ENCODE measurements at regions not wholly inside any gene's neighbourhood (a gene's known extent, or its start where the extent isn't known, plus 50 kb on each side); places are given as distances from the start of the nearest gene placed in this dataset.
A peak's percentile ranks its signal among the peaks of the same experiment; 100 is the strongest.
"Not testable (repeated sequence)": the region's sequence is repeated elsewhere in the genome, so short reads cannot be mapped to it uniquely, and the experiment has no call there.

DNA sequence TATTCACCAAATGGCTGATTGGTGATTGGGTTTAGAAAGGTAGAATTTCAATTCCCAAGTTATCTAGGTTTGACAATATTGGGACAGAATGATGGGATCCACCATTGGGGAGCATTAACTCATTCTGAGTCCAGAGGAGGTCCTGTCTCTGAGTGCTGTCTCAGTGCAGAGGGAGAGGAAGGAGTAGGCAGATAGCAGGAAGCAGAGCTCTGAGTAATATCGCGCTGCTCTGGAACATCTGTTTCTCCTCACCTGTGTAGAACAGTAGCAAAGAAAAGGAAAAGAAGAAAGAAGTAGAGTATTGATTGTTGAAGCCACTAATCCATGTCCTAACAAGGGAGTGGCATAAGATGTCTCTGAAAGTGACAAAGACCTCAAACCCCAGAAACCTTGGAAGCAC lies 1657.8 kb downstream of the MRPL39 start:
- DNase-seq: no peak

- DNase-seq: no peak
These were observed 1667.8 kb downstream of the MRPL39 start for GRCh38 chr21:23939369-23940065.

GRCh38 chr21:23936991-23937390 lies 1670.3 kb downstream of the MRPL39 start:
- no peak for DNase-seq

DNA sequence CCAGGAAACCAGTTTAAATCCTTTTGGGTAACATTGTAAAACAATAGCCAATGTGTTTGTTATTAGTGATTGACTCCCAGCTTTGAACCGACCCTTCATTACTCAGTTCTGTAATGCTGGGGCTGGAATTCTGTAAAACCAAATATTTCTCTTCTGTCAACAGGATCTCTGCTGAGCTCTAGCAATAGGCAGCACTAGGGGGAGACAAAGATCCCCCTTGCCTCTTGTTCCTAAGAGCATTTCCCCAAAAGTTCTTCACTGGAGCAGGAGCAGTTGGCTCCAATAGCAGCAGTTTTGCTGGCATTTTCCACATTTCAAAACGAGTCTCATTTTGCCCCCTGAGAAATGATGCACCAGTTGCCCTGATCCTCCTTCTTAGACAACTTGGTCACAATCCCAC lies 1671.1 kb downstream of the MRPL39 start:
- DNase-seq: no peak

- no peak for DNase-seq
These were observed 1676.7 kb downstream of the MRPL39 start for GRCh38 chr21:23930565-23930964.

DNA sequence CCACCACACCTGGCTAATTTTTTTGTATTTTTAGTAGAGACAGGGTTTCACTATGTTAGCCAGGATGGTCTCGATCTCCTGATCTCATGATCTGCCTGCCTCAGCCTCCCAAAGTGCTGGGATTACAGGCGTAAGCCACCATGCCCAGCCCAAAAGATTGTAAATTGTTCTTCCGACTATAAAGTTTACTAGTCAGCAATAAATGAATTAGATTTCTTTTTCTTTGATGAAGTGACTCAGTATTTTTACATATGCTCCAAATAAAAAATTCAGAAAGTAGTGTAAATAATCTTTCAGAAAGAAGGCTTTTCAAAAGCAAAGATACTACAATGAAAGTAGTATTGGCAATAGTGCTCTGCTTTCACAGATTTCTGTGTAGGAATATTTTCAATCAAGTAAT lies 1680.9 kb downstream of the MRPL39 start:
- not testable (repeated sequence) for DNase-seq

GRCh38 chr21:23921670-23922418 lies 1685.4 kb downstream of the MRPL39 start:
- no peak for DNase-seq

GRCh38 chr21:23900727-23901126 lies 1706.6 kb downstream of the MRPL39 start:
- DNase-seq: no peak

DNA sequence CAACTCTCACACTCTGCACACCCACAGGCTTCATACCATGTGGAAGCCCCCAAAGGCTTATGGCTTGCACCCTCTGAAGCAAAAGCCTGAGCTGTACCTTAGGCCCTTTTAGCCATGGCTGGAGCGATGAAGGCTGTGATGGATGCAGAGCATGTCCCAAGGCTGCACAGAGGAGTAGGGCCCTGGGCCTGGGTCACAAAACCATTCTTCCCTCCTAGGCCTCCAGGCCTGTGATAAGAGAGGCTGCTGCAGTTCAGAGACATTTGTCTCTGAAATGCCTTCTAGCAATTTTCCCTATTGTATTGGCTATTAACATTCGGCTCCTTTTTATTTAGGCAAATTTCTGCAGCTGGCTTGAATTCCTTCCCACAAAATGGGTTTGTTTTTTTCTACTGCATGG lies 1707.7 kb downstream of the MRPL39 start:
- no peak for DNase-seq

DNA sequence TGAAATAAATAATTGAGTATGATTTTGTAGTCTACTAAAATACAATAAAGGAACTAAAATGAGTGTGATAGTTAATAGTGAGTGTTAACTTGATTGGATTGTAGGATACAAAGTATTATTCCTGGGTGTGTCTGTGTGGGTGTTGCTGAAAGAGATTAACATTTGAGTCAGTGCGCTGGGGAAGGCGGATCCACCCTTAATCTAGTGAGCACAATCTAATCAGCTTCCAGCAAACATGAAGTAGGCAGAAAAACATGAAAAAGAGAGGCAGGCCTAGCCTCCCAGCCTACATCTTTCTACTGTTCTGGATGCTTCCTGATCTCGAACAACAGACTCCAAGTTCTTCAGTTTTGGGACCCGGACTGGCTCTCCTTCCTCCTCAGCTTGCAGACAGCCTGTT lies 1716.6 kb downstream of the MRPL39 start:
- DNase-seq: no peak

DNA sequence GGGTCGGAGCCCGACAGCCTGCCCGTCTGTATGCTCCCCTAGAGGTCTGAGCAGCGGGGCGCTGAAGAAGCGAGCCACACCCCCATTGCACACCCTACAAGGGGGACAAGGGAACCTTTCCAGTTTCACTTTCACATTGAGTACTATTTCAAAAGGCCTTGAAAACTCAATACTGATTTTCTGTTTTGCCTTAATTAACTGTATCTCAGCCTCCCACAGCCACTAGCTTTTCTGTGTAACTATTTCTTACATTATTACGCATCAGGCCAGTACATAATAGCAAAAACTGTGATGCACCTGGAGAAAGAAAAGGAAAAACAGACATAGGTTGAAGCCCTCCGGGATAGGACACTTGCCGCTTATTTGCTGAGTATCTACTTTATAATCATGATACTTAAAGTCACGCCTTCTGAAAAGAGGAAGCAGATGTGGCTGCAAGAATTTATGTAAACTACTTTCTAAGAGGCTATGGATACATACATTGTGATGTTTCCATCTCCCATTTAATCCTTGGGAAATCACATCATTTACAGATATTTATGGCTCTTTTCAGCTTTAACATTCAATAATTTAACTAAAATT lies 1719.5 kb downstream of the MRPL39 start:
- no peak for DNase-seq

GRCh38 chr21:23886828-23887724 lies 1720.2 kb downstream of the MRPL39 start:
- no peak for DNase-seq

- no peak for DNase-seq
These were observed 1725.5 kb downstream of the MRPL39 start for GRCh38 chr21:23881783-23882182.

- DNase-seq: no peak
These were observed 1730.2 kb downstream of the MRPL39 start for GRCh38 chr21:23876925-23877558.

- DNase-seq: no peak
These were observed 1733.0 kb downstream of the MRPL39 start for GRCh38 chr21:23874271-23874670.

DNA sequence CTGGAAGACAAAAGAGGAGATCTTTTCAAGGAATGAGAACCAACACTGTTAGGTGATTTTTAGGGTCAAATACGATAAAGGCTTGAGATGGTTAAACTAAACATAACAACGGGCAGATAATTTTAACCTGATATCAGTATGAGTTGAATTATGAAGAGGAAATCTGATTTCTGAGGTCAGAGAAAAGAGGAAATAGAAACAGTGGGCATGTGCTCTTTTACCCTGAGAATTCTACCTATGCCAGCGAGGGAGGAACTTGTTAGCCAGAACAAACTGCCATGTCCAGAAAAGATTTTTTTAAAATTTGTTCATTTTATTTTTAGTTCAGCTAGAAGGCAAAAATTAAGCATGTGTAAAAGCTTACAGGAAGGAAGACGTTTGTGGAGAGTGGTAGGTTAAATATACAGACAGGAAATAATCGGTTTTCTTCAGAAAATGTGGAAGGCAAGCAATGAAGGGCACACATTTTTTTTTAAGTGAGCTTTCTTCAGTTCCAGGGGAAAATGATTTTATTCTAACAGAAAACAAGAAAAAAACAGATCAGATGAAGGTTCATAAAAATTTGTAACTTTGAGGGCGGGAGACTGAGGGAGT lies 1745.3 kb downstream of the MRPL39 start:
- no peak for DNase-seq

- no peak for DNase-seq
These were observed 1748.4 kb downstream of the MRPL39 start for GRCh38 chr21:23858878-23859277.

- DNase-seq: no peak
These were observed 1753.4 kb downstream of the MRPL39 start for GRCh38 chr21:23853796-23854379.

DNA sequence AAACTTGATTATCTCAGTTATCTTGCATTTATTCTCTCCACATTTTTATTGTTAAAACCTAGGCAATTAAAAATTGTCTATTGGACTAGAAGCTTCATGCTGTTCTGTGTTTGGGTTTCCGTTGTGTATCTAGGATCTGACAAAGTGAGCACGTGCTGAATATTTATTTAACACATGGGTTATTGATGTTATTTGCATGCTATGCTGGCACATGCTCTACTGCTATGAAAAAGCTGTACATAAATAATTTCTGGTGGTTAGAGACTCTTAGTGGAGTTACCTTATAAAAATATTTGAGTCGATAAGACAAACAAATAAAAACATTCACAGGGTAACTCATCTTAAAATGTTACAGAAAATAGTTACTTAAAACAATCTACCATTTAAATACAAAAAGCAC lies 1769.7 kb downstream of the MRPL39 start:
- peak; percentile 57 for DNase-seq

DNA sequence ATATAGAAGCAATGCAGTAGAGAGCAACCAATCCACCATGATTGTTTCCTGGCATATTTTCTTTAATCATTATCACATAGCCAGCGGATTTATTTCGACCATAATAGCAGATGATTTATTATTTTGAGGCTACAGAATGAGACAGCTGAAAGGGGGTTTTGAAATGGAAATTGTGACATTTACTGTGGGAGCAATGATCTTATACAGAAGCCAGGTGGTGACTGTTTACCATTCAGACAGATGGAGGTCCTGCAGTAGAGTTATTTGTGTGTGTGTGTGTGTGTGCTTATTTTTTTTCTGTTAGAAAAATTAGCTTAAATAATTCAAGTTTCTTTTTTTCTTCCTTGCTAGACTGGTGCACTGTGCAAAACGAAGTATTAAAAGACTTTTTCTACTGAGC lies 1784.5 kb downstream of the MRPL39 start:
- DNase-seq: peak; percentile 84

GRCh38 chr21:23817337-23817736 lies 1789.9 kb downstream of the MRPL39 start:
- DNase-seq: no peak

DNA sequence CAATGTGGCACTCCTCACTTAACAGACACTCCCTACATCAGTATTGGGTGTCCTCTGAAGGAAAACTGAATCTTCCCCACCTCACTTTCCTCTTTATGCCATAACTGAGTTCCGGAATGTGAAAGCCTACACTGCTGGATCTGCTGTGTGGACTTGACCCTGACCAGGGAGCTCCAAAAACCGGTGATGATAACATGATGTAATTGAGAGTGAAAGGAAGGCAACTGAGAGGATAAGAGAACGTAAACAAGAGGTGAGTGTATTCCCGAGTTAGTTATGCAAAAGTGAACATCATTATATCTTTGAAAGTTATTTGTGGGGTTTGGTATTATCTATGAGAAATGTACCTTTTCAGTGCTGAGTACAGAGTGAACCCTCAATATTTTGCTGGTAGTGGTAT lies 1794.8 kb downstream of the MRPL39 start:
- DNase-seq: no peak
